ENCODE measurements at regions not wholly inside any gene's neighbourhood (a gene's known extent, or its start where the extent isn't known, plus 50 kb on each side); places are given as distances from the start of the nearest gene placed in this dataset.

- TF ChIP-seq ELF4 (IDR thresholded peaks at IDR 0.05) (no peak), TARDBP (IDR thresholded peaks at IDR 0.05) (no peak), LEF1 (IDR thresholded peaks at IDR 0.05; ENCODE audit: borderline replicate concordance) (no peak)
Observed at GRCh38 chr11:79950741-79951140, 509.9 kb upstream of the TENM4 start.
